ENCODE measurements at regions not wholly inside any gene's neighbourhood (a gene's known extent, or its start where the extent isn't known, plus 50 kb on each side); places are given as distances from the start of the nearest gene placed in this dataset.

DNA sequence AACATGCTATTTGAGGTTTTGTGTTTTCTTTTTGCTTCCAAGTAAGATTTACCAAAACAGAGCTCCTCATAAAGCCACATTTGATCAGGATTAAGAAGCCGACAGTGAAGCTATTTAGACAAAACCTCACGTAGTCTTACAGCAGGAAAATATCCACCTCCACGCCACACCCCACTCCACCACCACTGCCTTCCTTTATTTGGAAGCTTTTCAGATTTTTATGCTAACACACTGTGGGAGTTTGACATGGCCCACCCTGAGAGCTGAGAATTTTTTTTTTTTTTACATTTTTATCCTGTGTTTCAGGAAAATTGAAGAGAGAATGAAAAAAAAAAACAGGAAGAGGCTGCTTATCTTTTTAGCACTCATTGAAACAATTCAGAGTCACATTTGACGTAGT, 104.8 kb upstream of the MC3R start (continued):
- TF ChIP-seq POLR2AphosphoS5 (IDR thresholded peaks at IDR 0.05; ENCODE audit: low read depth, low read length), result no peak
- TF ChIP-seq FOXJ3 (CRISPR knock-in tag; IDR thresholded peaks at IDR 0.05), result no peak
- TF ChIP-seq FOSL2 (IDR thresholded peaks at IDR 0.05; ENCODE audit: borderline replicate concordance, low read depth), result no peak
- no peak for TF ChIP-seq MXI1 (IDR thresholded peaks at IDR 0.05; ENCODE audit: low read depth, low read length)

DNA sequence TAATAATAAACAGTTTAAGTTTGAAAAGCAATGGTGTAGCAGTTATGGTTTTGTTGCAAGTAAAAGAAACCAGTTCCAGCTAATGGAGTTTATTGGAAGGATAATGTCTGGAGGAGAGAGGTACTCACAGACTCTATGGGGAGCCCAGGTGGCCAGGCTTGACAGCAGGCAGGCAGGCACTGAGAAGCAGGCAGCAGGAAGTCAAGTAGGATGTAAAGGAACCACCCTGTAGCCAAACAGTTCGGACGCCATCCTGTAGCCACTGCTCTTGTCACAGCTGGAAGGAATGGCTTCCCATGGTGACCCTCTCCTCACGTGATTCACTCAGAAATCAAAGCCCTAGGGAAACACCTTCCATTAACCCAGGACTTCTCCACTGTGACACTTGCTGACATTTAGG, 96.7 kb upstream of the MC3R start:
- no peaks in the 10 kb centered on the region for H3K4me1 ChIP-seq (ENCODE audit: control insufficient read depth in 1 of 2, insufficient read depth in 2 of 2, low read depth in 1 of 2, low read length in 1 of 2)
- no peaks in the 10 kb centered on the region for H3K36me3 ChIP-seq (replicated peaks in 1 of 2; ENCODE audit: control insufficient read depth in 1 of 2, insufficient read depth in 2 of 2, low read length in 1 of 2)
- CTCF ChIA-PET, result no interaction called here
- H3K27me3 ChIP-seq (ENCODE audit: insufficient read depth), result no peaks in the 10 kb centered on the region
- DNase-seq, result no peak
- H3K79me2 ChIP-seq (ENCODE audit: insufficient read depth), result no peaks in the 10 kb centered on the region
- no peaks in the 10 kb centered on the region for H3K9me3 ChIP-seq
- H3K27ac ChIP-seq (ENCODE audit: low read depth in 2 of 2, low read length in 1 of 2), result no peak overlapping the region
- H3K9ac ChIP-seq, result no peak overlapping the region
- POLR2A ChIA-PET, result no interaction called here
- no peaks in the 10 kb centered on the region for H3K9me2 ChIP-seq
- H4K20me1 ChIP-seq (ENCODE audit: insufficient read depth), result no peaks in the 10 kb centered on the region
- no peak overlapping the region for H3K4me2 ChIP-seq
- H3F3A ChIP-seq (replicated peaks; ENCODE audit: insufficient read depth), result no peaks in the 10 kb centered on the region
- H2AFZ ChIP-seq (ENCODE audit: low read depth), result no peak overlapping the region
- TF ChIP-seq MEF2A (IDR thresholded peaks at IDR 0.05; ENCODE audit: borderline replicate concordance, low read depth), result no peak
- no peak for TF ChIP-seq POLR2AphosphoS5 (IDR thresholded peaks at IDR 0.05; ENCODE audit: low read depth, low read length)
- no peak for TF ChIP-seq RFX5 (IDR thresholded peaks at IDR 0.05; ENCODE audit: low read length)
- TF ChIP-seq, protein P1, sequence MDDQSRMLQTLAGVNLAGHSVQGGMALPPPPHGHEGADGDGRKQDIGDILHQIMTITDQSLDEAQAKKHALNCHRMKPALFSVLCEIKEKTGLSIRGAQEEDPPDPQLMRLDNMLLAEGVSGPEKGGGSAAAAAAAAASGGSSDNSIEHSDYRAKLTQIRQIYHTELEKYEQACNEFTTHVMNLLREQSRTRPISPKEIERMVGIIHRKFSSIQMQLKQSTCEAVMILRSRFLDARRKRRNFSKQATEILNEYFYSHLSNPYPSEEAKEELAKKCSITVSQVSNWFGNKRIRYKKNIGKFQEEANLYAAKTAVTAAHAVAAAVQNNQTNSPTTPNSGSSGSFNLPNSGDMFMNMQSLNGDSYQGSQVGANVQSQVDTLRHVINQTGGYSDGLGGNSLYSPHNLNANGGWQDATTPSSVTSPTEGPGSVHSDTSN (IDR thresholded peaks at IDR 0.05), result no peak
- TF ChIP-seq, protein P2, sequence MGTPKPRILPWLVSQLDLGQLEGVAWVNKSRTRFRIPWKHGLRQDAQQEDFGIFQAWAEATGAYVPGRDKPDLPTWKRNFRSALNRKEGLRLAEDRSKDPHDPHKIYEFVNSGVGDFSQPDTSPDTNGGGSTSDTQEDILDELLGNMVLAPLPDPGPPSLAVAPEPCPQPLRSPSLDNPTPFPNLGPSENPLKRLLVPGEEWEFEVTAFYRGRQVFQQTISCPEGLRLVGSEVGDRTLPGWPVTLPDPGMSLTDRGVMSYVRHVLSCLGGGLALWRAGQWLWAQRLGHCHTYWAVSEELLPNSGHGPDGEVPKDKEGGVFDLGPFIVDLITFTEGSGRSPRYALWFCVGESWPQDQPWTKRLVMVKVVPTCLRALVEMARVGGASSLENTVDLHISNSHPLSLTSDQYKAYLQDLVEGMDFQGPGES (IDR thresholded peaks at IDR 0.05; ENCODE audit: low read depth, low read length), result no peak
- no peak for TF ChIP-seq RAD21 (IDR thresholded peaks at IDR 0.05; ENCODE audit: low read length)
- no peak for TF ChIP-seq GABPA (IDR thresholded peaks at IDR 0.05; ENCODE audit: low read depth)
- no peak for TF ChIP-seq FOXM1 (IDR thresholded peaks at IDR 0.05; ENCODE audit: low read depth)
- 16% methylated on average over 3 of the region's 3 CpGs for WGBS (ENCODE audit: low lambda C conversion rate)
- H3K4me3 ChIP-seq (ENCODE audit: low read depth in 2 of 2, low read length in 1 of 2), result no peak overlapping the region

- no peaks in the 10 kb centered on the region for H3K79me2 ChIP-seq (ENCODE audit: insufficient read depth)
- H4K20me1 ChIP-seq (ENCODE audit: insufficient read depth), result no peaks in the 10 kb centered on the region
- ChIA-PET POLR2A (no interaction called here), CTCF (interaction anchor here (1.0 kb wide), 1 partner anchor 12 kb away, joined by 3 read pairs; no protein-coding TSS in a partner anchor)
- no peak overlapping the region for H3K9ac ChIP-seq
- no peaks in the 10 kb centered on the region for H3F3A ChIP-seq (replicated peaks; ENCODE audit: insufficient read depth)
- no peaks in the 10 kb centered on the region for H3K9me2 ChIP-seq
- 27% methylated on average over 5 of the region's 5 CpGs for WGBS (ENCODE audit: low lambda C conversion rate)
- H3K27me3 ChIP-seq (ENCODE audit: insufficient read depth), result no peaks in the 10 kb centered on the region
- TF ChIP-seq JUND (IDR thresholded peaks at IDR 0.05) (no peak), POLR2AphosphoS5 (IDR thresholded peaks at IDR 0.05; ENCODE audit: low read depth, low read length) (no peak), CHD2 (IDR thresholded peaks at IDR 0.05; ENCODE audit: low read length, partially characterized antibody) (no peak), GATA2 (CRISPR knock-in tag; IDR thresholded peaks at IDR 0.05) (no peak), RCOR1 (IDR thresholded peaks at IDR 0.05; ENCODE audit: low read length) (no peak), NRF1 (IDR thresholded peaks at IDR 0.05; ENCODE audit: low read depth, low read length) (no peak), RXRA (IDR thresholded peaks at IDR 0.05; ENCODE audit: borderline replicate concordance, low read depth) (no peak), YY1 (IDR thresholded peaks at IDR 0.05; ENCODE audit: low read depth) (no peak), FOXM1 (IDR thresholded peaks at IDR 0.05; ENCODE audit: low read depth) (no peak)
- TF ChIP-seq, protein P3, sequence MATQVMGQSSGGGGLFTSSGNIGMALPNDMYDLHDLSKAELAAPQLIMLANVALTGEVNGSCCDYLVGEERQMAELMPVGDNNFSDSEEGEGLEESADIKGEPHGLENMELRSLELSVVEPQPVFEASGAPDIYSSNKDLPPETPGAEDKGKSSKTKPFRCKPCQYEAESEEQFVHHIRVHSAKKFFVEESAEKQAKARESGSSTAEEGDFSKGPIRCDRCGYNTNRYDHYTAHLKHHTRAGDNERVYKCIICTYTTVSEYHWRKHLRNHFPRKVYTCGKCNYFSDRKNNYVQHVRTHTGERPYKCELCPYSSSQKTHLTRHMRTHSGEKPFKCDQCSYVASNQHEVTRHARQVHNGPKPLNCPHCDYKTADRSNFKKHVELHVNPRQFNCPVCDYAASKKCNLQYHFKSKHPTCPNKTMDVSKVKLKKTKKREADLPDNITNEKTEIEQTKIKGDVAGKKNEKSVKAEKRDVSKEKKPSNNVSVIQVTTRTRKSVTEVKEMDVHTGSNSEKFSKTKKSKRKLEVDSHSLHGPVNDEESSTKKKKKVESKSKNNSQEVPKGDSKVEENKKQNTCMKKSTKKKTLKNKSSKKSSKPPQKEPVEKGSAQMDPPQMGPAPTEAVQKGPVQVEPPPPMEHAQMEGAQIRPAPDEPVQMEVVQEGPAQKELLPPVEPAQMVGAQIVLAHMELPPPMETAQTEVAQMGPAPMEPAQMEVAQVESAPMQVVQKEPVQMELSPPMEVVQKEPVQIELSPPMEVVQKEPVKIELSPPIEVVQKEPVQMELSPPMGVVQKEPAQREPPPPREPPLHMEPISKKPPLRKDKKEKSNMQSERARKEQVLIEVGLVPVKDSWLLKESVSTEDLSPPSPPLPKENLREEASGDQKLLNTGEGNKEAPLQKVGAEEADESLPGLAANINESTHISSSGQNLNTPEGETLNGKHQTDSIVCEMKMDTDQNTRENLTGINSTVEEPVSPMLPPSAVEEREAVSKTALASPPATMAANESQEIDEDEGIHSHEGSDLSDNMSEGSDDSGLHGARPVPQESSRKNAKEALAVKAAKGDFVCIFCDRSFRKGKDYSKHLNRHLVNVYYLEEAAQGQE (IDR thresholded peaks at IDR 0.05; ENCODE audit: low read depth, low read length), result no peak
- TF ChIP-seq, protein P1 (IDR thresholded peaks at IDR 0.05), result no peak
- TF ChIP-seq, protein P4, sequence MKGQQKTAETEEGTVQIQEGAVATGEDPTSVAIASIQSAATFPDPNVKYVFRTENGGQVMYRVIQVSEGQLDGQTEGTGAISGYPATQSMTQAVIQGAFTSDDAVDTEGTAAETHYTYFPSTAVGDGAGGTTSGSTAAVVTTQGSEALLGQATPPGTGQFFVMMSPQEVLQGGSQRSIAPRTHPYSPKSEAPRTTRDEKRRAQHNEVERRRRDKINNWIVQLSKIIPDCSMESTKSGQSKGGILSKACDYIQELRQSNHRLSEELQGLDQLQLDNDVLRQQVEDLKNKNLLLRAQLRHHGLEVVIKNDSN (IDR thresholded peaks at IDR 0.05; ENCODE audit: borderline replicate concordance, low read depth), result no peak
- no peak overlapping the region for H3K4me3 ChIP-seq (ENCODE audit: low read depth in 2 of 2, low read length in 1 of 2)
- no peak overlapping the region for H3K4me2 ChIP-seq
- H3K36me3 ChIP-seq (replicated peaks in 1 of 2; ENCODE audit: control insufficient read depth in 1 of 2, insufficient read depth in 2 of 2, low read length in 1 of 2), result no peaks in the 10 kb centered on the region
- no peaks in the 10 kb centered on the region; a peak in 1 of 4 replicates for H3K4me1 ChIP-seq (ENCODE audit: control insufficient read depth in 1 of 2, insufficient read depth in 2 of 2, low read depth in 1 of 2, low read length in 1 of 2)
- no peaks in the 10 kb centered on the region for H3K9me3 ChIP-seq
- H3K27ac ChIP-seq (ENCODE audit: low read depth in 2 of 2, low read length in 1 of 2), result no peak overlapping the region
- no peak overlapping the region for H2AFZ ChIP-seq (ENCODE audit: low read depth)
- DNase-seq, result no peak
Observed at GRCh38 chr20:56153926-56154325, 94.6 kb upstream of the MC3R start.

Data from SK-N-SH (cell line).